ENCODE measurements at regions not wholly inside any gene's neighbourhood (a gene's known extent, or its start where the extent isn't known, plus 50 kb on each side); places are given as distances from the start of the nearest gene placed in this dataset.
A peak's percentile ranks its signal among the peaks of the same experiment; 100 is the strongest.
"Not testable (repeated sequence)": the region's sequence is repeated elsewhere in the genome, so short reads cannot be mapped to it uniquely, and the experiment has no call there.

GRCh38 chr2:65901756-65902155 is 469.4 kb upstream of the SPRED2 start:
- DNase-seq (peak; percentile 36), ATAC-seq (peak; percentile 72)
- intact Hi-C loops (cut with micrococcal nuclease) = no loop called here

- intact Hi-C loops (cut with micrococcal nuclease) = no loop called here
- ATAC-seq = no peak
- no peak for DNase-seq
These were observed 464.0 kb upstream of the SPRED2 start for GRCh38 chr2:65896446-65896845.

GRCh38 chr2:65890131-65890530 is 457.7 kb upstream of the SPRED2 start:
- intact Hi-C loops (cut with micrococcal nuclease); DNase-seq; ATAC-seq: not testable (repeated sequence)

GRCh38 chr2:65885266-65885665 is 452.9 kb upstream of the SPRED2 start:
- intact Hi-C loops (cut with micrococcal nuclease) = no loop called here
- ATAC-seq (no peak), DNase-seq (no peak)

GRCh38 chr2:65881592-65881991 is 449.2 kb upstream of the SPRED2 start:
- ATAC-seq (no peak), DNase-seq (no peak)
- intact Hi-C loops (cut with micrococcal nuclease) = no loop called here

- DNase-seq (no peak), ATAC-seq (no peak)
- intact Hi-C loops (cut with micrococcal nuclease) = no loop called here
These were observed 448.0 kb upstream of the SPRED2 start for GRCh38 chr2:65880436-65880835.

- intact Hi-C loops (cut with micrococcal nuclease) = no loop called here
- ATAC-seq (no peak), DNase-seq (no peak)
These were observed 445.6 kb upstream of the SPRED2 start for GRCh38 chr2:65878011-65878340.

- ATAC-seq (no peak), DNase-seq (no peak)
- intact Hi-C loops (cut with micrococcal nuclease) = no loop called here
These were observed 445.1 kb upstream of the SPRED2 start for GRCh38 chr2:65877331-65878010.

- ATAC-seq (no peak), DNase-seq (no peak)
- intact Hi-C loops (cut with micrococcal nuclease) = no loop called here
These were observed 443.7 kb upstream of the SPRED2 start for GRCh38 chr2:65876114-65876513.

- intact Hi-C loops (cut with micrococcal nuclease) = no loop called here
- no peak for ATAC-seq
- no peak for DNase-seq
These were observed 438.4 kb upstream of the SPRED2 start for GRCh38 chr2:65870826-65871225.

GRCh38 chr2:65869296-65869695 is 436.9 kb upstream of the SPRED2 start:
- no peak for DNase-seq
- intact Hi-C loops (cut with micrococcal nuclease) = no loop called here
- ATAC-seq = no peak

GRCh38 chr2:65868177-65868576 is 435.8 kb upstream of the SPRED2 start:
- DNase-seq = no peak
- intact Hi-C loops (cut with micrococcal nuclease) = no loop called here
- ATAC-seq = no peak

- ATAC-seq = no peak
These were observed 435.0 kb upstream of the SPRED2 start for GRCh38 chr2:65867446-65867845.

GRCh38 chr2:65866148-65866547 is 433.7 kb upstream of the SPRED2 start:
- no peak for ATAC-seq
- intact Hi-C loops (cut with micrococcal nuclease) = no loop called here
- no peak for DNase-seq

More at GRCh38 chr2:65867446-65867845, 435.0 kb upstream of the SPRED2 start:
- DNase-seq = no peak
- intact Hi-C loops (cut with micrococcal nuclease) = no loop called here

GRCh38 chr2:65864619-65865018 is 432.2 kb upstream of the SPRED2 start:
- intact Hi-C loops (cut with micrococcal nuclease) = no loop called here
- ATAC-seq (no peak), DNase-seq (no peak)

GRCh38 chr2:65863713-65864112 is 431.3 kb upstream of the SPRED2 start:
- no peak for ATAC-seq
- intact Hi-C loops (cut with micrococcal nuclease) = no loop called here
- no peak for DNase-seq

GRCh38 chr2:65856928-65857327 is 424.5 kb upstream of the SPRED2 start:
- intact Hi-C loops (cut with micrococcal nuclease) = no loop called here
- DNase-seq (no peak), ATAC-seq (no peak)

GRCh38 chr2:65856423-65856822 is 424.0 kb upstream of the SPRED2 start:
- DNase-seq = no peak
- intact Hi-C loops (cut with micrococcal nuclease) = no loop called here
- no peak for ATAC-seq

GRCh38 chr2:65850695-65851094 is 418.3 kb upstream of the SPRED2 start:
- no peak for DNase-seq
- intact Hi-C loops (cut with micrococcal nuclease) = no loop called here
- no peak for ATAC-seq

GRCh38 chr2:65846989-65847678 is 414.7 kb upstream of the SPRED2 start:
- ATAC-seq (peak; percentile 87), DNase-seq (peak; percentile 41)
- intact Hi-C loops (cut with micrococcal nuclease) = no loop called here

Data from left ventricle myocardium superior (tissue), 1 donor.